DMS 273 (cell line): ENCODE measurements at regions not wholly inside any gene's neighbourhood (a gene's known extent, or its start where the extent isn't known, plus 50 kb on each side); places are given as distances from the start of the nearest gene placed in this dataset.

Experiments
- DNase-seq: peaks from one replicate; lab custom pipeline; 2025; ENCODE audit not compliant: unreplicated experiment; lab: John Stamatoyannopoulos, UW

GRCh38 chr11:32161293-32161692 is 70.4 kb downstream of the RCN1 start:
- DNase-seq, result no peak

DNA sequence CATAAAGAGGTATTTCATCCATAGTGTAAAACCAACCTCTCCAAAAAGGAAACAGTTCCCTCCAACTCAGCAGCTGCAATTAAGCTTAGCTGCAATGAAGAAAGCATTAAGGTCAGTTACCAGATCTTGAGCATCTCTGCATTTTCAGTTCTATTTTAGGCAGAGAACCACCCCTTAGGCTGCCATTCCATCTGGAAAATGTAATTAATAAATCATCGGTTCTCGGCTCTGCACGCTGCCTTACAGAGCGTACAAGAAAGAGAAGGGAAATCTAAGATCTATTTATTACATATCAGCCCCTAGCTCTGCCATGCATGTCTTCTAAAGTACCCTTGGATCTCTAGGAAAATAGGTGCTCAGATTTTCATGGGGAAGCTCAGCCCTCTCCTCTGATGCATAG is 71.5 kb downstream of the RCN1 start:
- DNase-seq, result no peak

DNA sequence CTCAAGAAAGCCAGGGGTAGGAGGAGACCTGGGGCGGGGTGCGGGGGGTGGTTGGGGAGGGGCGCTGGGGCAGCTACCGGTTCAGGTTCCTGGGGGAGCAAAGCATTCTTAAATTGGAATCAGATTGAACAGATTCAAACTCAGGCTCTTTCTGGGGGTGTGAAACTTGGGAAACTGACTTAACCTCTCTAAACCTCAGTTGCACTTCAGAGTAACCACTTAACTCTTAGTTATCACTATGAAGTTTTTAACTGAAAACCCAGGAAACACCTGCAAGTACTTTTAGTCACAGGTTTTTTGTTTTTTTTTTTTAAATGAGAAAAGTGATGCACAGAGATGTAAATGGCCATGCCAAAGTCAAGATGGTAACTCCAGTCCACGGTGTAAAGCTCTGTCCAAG is 72.0 kb downstream of the RCN1 start:
- DNase-seq, result no peak

GRCh38 chr11:32163557-32163956 is 72.7 kb downstream of the RCN1 start:
- DNase-seq, result no peak

- DNase-seq, result no peak
These were observed 74.0 kb downstream of the RCN1 start for GRCh38 chr11:32164836-32165235.

DNA sequence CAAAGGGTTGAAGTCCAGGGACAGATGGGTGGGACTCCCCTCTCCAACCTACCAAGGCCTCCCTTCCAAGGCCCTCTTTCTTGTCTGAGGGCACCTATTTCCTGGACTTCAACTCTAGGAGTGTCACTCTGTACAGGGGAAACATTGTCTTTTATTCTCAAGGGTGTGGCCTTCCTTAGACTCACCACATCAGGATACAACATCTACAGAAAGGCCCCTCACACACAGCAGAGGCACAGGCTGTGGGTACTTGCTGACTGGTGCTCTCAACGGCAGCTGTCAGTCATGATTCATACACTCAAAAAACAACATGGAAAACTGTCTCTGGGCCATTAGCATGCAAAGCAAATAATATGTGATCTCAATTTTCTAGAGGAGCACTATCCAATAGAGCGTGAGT is 78.0 kb downstream of the RCN1 start:
- DNase-seq, result no peak

GRCh38 chr11:32171445-32171844 is 80.6 kb downstream of the RCN1 start:
- DNase-seq, result no peak

- no peak for DNase-seq
These were observed 81.4 kb downstream of the RCN1 start for GRCh38 chr11:32172041-32172847.

DNA sequence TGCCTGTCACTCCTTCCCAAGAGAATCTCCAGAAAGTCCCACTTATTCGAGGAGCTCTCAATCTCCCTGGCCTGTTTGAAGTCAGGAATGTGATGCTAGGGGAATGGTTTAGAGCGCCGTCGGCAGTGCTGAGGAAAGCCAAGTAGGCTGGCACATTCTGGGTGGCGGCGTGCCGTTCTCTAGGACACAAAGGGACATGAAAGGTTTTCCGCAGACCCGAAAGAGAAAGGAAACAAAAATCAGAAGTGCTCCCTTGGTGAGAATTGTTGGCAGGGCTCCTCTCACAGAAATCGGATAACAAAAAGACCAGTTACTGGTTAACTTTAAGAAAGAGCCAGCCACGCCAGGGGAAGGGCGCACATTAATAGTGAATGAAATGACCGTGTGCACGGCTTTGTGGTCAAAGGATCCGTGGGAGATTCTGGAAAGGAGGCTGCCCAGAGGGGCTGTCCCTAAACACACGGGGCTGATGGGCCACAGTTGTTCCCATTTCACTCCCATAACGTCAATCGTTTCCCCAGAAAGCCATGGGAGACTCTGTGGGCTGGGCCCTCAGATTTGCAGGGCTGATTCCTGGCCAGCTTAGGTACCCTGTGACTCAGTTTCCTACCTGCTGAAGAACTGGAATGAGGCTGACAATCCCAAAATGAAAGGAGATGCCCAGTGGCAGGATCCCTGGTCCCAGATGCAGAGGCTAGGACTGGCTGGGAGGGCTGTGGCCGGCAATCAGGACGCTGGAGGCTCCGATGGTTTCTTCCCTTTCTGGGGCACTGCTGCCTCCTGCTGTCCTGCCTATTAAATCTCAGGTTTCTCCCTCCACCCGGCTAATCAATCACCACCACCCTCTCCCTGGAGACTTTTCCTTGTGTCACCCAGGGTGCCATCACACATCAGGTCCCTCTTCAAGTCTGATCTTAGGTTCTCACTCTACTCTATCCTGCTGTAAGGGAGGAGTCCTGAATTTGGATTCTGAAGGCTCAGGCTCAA is 82.3 kb downstream of the RCN1 start:
- peak; percentile 61 for DNase-seq

DNA sequence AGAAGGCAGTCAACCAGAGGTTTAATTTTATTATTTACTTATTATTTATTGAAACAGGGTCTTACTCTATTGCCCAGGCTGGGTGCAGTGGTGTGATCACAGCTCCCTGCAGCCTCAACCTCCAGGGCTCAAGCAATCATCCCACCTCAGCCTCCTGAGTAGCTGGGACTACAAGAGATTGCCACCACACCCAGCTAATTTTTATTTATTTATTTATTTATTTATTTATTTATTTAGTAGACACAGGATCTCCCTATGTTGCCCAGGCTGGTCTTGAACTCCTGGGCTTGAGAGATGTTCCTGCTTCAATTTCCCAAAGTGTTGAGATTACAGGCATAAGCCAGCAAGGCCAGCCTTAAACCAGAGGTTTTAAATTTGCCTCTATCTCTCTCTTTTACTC is 83.1 kb downstream of the RCN1 start:
- no peak for DNase-seq

GRCh38 chr11:32176223-32176934 is 85.5 kb downstream of the RCN1 start:
- peak; percentile 92 for DNase-seq

GRCh38 chr11:32178692-32179091 is 87.8 kb downstream of the RCN1 start:
- DNase-seq, result no peak

DNA sequence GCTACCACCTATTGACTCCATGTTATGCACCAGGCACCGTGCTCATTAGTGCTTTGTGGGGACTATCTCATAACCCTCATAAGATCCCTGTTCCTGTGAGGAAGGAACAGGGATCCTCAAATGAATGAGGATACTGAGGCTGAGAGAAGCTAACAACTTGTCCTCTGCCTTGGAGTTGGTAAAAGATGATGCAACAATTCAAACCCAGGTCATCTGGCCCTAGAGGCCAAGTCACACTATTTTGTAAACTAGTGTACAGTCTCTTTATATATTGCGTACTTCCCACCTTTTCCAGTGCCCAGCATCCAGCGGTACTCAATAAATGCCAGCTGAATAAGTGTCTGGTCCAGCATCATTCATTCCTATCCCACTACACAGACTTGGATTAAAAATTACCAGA is 92.6 kb downstream of the RCN1 start:
- DNase-seq, result no peak

DNA sequence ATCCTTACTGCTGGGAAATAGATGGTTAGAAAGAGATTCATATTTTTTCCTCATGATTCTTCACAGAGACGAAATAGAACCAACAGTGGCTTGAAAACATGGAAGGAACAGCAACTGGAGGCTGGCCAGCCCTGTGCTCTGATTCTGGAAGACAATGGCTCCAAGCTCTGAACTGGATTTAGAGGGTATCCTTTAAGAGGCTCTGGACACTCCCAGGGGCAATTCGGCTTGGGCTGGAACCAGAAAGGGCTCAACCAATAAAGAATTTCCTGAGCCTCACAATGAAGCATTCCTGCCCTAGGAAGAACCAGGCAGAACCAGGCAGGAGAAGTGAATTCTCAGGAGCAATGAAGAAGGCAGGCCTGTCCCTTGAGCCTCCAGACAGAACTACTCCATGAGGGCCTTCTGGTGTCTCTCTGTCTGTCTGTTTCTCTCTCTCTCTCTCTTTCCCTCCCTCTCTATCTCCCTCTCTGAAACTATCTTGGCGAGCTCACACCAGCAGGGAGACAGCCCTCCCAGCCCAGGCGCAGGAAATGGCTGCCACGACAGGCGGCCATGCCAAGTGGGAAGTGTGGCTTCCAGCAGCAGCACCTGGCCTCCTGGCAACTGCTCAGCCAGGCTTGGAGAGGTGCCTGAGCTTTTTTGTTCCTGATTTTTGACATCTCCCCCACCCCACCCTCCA is 93.3 kb downstream of the RCN1 start:
- DNase-seq, result peak; percentile 10

DNA sequence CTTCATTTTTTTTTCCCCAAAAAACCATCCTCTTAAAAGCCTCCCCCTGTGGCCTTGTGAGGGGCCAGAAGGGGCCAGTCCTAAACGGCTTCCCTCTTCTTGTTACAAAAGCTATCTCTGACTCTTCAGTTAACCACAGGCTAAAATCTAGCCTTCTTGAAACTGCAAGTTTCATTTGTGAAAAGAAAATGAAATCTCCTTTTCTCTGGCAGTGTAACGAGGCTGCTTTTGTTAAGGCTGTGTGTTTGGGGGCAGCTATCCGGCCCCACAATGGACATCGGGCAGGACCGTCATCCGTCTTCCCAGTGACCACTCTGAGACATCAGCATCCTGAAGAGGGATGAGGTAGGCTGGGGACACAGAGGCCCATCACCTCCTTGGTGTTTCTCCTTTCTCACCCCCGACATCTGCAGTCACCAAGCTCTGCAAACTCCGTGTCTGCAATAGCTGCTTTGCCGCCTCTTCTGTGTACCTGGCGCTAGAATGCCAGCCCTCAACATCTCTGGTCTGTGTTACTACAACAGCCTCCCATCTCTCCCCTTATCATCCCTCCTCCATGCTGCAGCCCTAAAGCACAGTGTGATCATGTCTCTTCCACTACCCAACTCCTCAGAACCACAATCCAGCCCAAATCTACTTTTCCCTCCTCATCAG is 94.0 kb downstream of the RCN1 start:
- DNase-seq, result no peak

- DNase-seq, result no peak
These were observed 95.2 kb downstream of the RCN1 start for GRCh38 chr11:32186118-32186517.

GRCh38 chr11:32187111-32187510 is 96.2 kb downstream of the RCN1 start:
- no peak for DNase-seq

DNA sequence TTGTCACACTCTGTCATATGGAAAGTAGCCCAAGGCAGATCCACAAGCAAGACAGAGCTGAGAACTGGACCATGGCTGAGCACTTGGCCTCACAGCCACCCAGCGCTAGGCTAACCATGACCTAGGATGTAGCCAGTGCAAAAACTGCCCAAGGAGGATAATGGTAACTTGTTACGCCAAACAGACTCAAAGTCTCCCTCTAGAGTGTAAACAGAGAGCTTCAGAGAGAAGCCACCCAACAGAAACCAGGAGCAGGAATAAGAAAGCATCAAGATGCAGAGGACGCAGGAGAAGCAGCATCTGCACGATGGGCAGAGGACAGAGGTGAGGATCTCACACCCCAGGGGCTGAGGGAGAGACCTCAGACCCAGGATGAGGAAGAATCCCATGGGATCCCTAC is 97.9 kb downstream of the RCN1 start:
- DNase-seq, result peak; percentile 13

- no peak for DNase-seq
These were observed 105.3 kb downstream of the RCN1 start for GRCh38 chr11:32196137-32196536.

GRCh38 chr11:32198053-32198452 is 107.2 kb downstream of the RCN1 start:
- no peak for DNase-seq
